ENCODE measurements at regions not wholly inside any gene's neighbourhood (a gene's known extent, or its start where the extent isn't known, plus 50 kb on each side); places are given as distances from the start of the nearest gene placed in this dataset.

- no peak for DNase-seq
Measured at GRCh38 chr1:193498088-193498655, 311.8 kb upstream of the B3GALT2 start.

DNA sequence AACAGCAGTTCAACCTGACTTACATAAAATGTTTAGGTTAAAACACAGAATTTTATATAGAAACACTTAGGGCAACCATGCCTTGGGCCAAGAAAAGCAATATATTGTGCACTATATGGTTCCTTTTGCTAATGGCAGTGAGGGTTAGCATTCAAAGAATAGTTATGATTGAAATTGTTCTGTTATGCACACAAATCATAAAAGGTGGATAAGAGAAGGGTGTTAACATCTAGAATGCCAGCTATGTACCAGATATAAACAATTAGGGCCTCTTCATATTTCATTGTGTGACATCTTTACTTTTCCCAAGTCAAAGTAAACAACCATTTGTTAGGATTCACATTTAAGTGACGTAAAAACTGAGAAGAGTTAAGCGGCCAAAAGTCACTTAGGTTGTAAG, 308.0 kb upstream of the B3GALT2 start:
- peak; percentile 11 for DNase-seq

DNA sequence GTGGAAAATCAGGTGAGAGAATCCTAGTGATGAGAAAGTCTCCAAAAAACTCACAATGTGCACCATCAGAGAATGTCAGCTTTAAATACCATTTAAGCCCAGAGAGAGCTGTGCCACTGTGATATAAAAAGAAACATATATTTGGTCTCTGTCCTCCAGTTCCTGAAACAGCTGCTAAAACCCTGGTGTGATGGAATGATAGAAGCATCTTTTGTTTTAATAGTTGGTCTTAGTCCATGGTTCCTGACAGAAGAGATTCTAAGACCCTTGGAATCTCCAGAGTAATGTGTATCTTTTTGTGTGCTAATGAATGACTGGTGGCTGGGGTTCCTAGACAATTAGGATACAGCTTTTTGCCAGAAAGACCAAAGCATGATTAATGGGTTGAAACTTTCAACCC, 302.8 kb upstream of the B3GALT2 start:
- DNase-seq = no peak

DNA sequence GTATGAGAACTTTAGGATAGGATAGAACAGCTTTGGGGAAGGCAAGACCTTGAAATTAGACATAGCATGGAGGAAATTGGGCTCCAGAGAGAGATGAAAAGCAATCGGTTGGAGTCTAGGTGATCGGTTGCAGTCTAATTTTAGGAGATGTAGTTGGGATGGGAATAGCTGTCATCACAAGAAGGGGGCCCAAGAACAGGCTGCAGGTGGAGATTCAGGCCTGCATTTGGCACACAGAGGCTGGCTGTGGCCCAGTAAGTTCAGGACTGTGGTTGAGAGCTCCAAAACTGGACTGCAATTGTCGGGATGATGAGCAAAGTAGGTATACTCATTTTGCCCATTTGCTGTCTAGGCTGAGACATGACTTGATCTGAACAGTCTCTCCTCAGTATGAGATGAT, 301.3 kb upstream of the B3GALT2 start:
- no peak for DNase-seq

- DNase-seq = no peak
Measured at GRCh38 chr1:193486671-193487229, 300.3 kb upstream of the B3GALT2 start.

GRCh38 chr1:193480755-193481154, 294.3 kb upstream of the B3GALT2 start:
- DNase-seq = no peak

DNA sequence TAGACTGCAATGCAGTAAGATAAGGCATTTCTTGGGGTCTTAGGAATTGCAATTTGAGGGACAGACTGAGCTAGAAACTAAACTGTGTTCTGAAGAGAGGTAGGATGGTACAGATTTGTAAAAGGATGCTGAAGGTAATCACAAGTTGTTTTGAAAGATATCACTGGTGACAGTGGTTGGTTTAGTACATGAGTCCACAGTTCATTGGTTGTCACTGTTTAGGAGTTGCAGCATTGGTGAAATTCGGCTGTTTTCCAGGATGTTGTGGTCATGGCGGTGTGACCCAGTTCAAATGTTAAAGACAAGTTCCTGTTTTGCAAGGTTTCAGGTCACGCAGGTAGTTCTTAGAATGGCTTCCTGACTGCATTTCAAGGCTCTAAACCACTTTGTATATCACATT, 292.8 kb upstream of the B3GALT2 start:
- no peak for DNase-seq

GRCh38 chr1:193476748-193477147, 290.3 kb upstream of the B3GALT2 start:
- DNase-seq = no peak

GRCh38 chr1:193473932-193474331, 287.5 kb upstream of the B3GALT2 start:
- no peak for DNase-seq

GRCh38 chr1:193472838-193473398, 286.5 kb upstream of the B3GALT2 start:
- no peak for DNase-seq

GRCh38 chr1:193472430-193472829, 286.0 kb upstream of the B3GALT2 start:
- DNase-seq = no peak

DNA sequence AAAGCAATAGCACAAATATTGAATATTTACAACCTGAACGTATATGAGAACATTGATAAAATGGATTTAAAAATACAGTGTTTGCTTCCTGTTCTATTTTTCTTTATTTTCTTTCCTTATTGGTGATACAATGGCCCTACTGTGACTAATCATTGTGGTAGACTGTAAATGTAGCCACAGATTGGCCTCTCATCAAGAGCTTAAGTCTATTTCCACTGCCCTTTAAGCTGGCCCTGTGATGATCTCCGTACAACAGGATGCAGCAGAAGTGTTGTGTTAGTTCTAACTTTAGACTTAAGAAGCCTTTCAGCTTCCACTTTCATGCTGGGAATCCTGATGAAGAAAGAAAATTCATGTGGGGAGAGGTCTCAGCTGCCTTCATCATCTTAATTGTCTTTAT, 285.6 kb upstream of the B3GALT2 start:
- DNase-seq = no peak

DNA sequence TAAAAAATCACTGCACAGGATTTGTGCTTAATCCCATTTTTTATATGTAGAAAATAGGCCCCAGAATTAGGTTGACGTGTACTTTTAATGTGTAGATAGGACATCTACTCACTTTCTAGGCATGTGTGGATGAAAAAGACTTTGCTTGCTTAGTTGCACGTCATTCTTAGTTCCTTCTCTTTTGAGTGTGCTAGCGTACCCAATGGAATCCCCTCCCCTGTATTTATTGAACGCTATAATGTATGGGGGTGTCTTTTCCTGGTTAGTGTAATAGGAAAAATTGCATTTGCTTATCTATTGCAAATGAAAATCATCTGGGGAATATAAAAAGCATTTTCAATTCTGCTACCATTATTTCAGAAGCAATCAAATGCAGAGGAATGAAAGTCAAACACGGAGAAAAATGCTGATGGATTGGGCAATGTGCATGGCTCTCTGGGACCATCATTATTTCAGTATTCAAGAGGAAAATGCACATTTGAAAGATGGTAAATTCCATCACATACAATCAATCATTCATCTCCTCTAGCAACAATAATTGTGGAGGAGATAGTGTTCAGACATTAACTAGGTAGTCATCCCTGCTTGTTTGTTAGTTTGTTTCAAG, 277.0 kb upstream of the B3GALT2 start:
- no peak for DNase-seq

GRCh38 chr1:193462629-193463320, 276.4 kb upstream of the B3GALT2 start:
- no peak for DNase-seq

DNA sequence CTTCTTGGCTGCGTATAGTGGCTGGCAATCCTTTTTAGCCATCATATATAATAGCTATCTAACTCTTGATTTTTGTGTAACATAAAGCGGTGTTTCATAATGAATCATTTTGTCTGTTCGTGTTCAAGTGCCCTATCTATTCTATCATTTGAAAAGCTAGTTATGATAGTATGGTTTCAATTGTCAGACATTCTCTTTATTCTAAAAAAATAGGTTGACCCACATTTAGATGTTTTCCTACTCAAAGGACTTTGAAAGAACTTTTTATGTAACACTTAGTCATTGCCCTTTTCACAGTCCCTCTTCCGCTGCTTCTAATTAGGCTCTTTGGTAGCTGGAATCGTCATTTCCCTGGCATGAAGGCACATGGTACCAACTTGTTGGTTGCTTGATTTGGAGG, 272.2 kb upstream of the B3GALT2 start:
- no peak for DNase-seq

- peak; percentile 50 for DNase-seq
Measured at GRCh38 chr1:193457676-193458075, 271.3 kb upstream of the B3GALT2 start.

GRCh38 chr1:193456811-193457280, 270.4 kb upstream of the B3GALT2 start:
- no peak for DNase-seq

- no peak for DNase-seq
Measured at GRCh38 chr1:193451606-193452005, 265.2 kb upstream of the B3GALT2 start.

GRCh38 chr1:193451001-193451400, 264.6 kb upstream of the B3GALT2 start:
- DNase-seq = no peak

GRCh38 chr1:193448682-193449461, 262.5 kb upstream of the B3GALT2 start:
- peak; percentile 59 for DNase-seq

GRCh38 chr1:193443886-193444285, 257.5 kb upstream of the B3GALT2 start:
- DNase-seq = no peak

DNA sequence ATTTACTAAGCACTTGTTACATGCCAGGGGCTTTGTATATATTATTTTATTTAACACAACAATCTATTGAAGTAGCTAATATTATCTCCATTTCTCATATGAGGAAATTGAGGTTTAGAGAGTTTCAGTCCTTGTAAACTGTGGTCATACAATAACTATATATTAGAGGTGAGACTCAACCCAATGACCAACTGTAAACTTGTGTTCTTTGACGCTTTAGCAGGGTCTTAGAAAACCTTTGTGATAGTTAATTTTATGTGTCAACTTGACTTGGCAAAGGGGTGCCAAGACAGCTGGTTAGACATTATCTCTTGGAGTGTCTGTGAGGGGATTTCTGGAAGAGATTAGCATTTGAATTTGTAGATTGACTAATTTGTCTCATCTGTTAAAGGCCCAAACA, 252.4 kb upstream of the B3GALT2 start:
- DNase-seq = no peak

DNA sequence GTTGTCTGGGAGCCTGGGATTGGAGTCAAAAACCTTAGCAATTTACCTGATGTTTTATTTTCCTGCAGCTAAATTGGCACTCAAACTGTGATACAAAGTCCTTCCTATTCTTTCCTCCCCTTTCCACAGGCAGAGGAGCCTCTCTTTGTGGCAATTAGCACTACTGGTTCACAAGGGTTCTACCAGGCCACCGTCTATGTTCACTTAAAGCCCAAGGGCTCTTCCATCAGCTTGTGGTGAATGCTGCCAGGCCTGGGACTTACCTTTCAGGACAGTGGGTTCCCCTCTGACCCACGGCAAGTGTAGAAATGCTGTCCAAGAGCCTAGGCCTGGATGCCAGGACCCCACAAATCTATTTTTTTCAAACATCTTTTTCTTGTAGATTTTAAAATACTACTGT, 251.9 kb upstream of the B3GALT2 start:
- no peak for DNase-seq
